A549 (cell line): ENCODE measurements at regions not wholly inside any gene's neighbourhood (a gene's known extent, or its start where the extent isn't known, plus 50 kb on each side); places are given as distances from the start of the nearest gene placed in this dataset.

Experiments used
- ATAC-seq, 2 experiments: fragments of 200-7000 bp in 1 of 2; fragments of >200 bp in 1 of 2; cut with Nextera tagmentation in 1 of 2; cut with Tn5 transposase in 1 of 2; 3 replicates each; pipeline versions ENCODE4 v1.8.0 to v1.9.1; 2018 to 2020; ENCODE audit warnings: mild to moderate bottlenecking in 1 of 2, moderate library complexity in 1 of 2
- CTCF ChIA-PET: fragments of 300-600 bp; sonication (Branson Sonifier 250); formaldehyde crosslinking; extraction: SDS; loops from one replicate; lab custom pipeline; 2021; ENCODE audit warnings: antibody characterized with exemption, inconsistent platforms; lab: Yijun Ruan, JAX
- POLR2A ChIA-PET: fragments of 350-600 bp; formaldehyde crosslinking; extraction: SDS; loops from one replicate; lab custom pipeline; 2021; ENCODE audit warnings: antibody characterized with exemption, inconsistent platforms; lab: Yijun Ruan, JAX
- DNase-seq, 2 experiments: peaks; one replicate each; pipeline versions ENCODE4 v3.0.0 to v3.0.0-alpha.2; 2011 to 2016; ENCODE audit warnings: low read depth in 1 of 2, low spot score in 1 of 2
- FAIRE-seq: peaks from 2 replicates; lab custom pipeline; 2011; peaks lifted over from hg19 to GRCh38; lab: Jason Lieb, UNC
- H3K27ac ChIP-seq, 2 experiments: fragments of >200 bp; sonication (Bioruptor Twin); formaldehyde crosslinking; 3 replicates each; pipeline ENCODE4 v1.5.1; 2016 to 2017
- H3K4me1 ChIP-seq: fragments of >200 bp; sonication (Bioruptor Twin); formaldehyde crosslinking; 3 replicates; pipeline ENCODE4 v1.6.1; 2016
- H3K4me2 ChIP-seq: fragments of >200 bp; sonication (Bioruptor Twin); formaldehyde crosslinking; 3 replicates; pipeline ENCODE4 v1.6.1; 2016
- H3K4me3 ChIP-seq: fragments of >200 bp; sonication (Bioruptor Twin); formaldehyde crosslinking; 3 replicates; pipeline ENCODE4 v1.5.1; 2016
- H3K9me3 ChIP-seq: fragments of >200 bp; sonication (Bioruptor Twin); formaldehyde crosslinking; 3 replicates; pipeline ENCODE4 v1.6.1; 2016
- BCL3 ChIP-seq: fragments of >200 bp; sonication (Bioruptor Twin); formaldehyde crosslinking; IDR thresholded peaks from 3 replicates; pipeline ENCODE4 v1.6.1; 2016
- CBX8 ChIP-seq: fragments of 200-600 bp; sonication (generic); IDR thresholded peaks from 2 replicates; pipeline ENCODE4 v1.6.1; 2016
- CEBPB ChIP-seq, 2 experiments: fragments of >200 bp in 1 of 2; sonication (Bioruptor Twin) in 1 of 2; formaldehyde crosslinking in 1 of 2; IDR thresholded peaks; 2 replicates each; pipeline ENCODE4 v1.6.1; 2012 to 2016
- CHD2 ChIP-seq: fragments of 150-350 bp; IDR thresholded peaks from 2 replicates; pipeline ENCODE4 v1.6.1; 2014; ENCODE audit warnings: low read length; ENCODE audit not compliant: partially characterized antibody
- CHD4 ChIP-seq: fragments of 200-600 bp; sonication (generic); IDR thresholded peaks from 2 replicates; pipeline ENCODE4 v1.6.1; 2016; ENCODE audit warnings: antibody characterized with exemption, mild to moderate bottlenecking, borderline replicate concordance
- E2F6 ChIP-seq: IDR thresholded peaks from 2 replicates; pipeline ENCODE4 v1.6.1; 2012; ENCODE audit warnings: low read depth, borderline replicate concordance
- ELK1 ChIP-seq: fragments of 150-350 bp; IDR thresholded peaks from 2 replicates; pipeline ENCODE4 v1.6.1; 2014; ENCODE audit warnings: low read depth, mild to moderate bottlenecking, low read length
- ESRRA ChIP-seq: fragments of 150-350 bp; IDR thresholded peaks from 2 replicates; pipeline ENCODE4 v1.6.1; 2014; ENCODE audit warnings: mild to moderate bottlenecking, low read length, borderline replicate concordance
- FOXS1 ChIP-seq: fragments of 250-450 bp; sonication (Bioruptor Pico); IDR thresholded peaks from 2 replicates; pipeline ENCODE4 v1.5.0; 2020; ENCODE audit warnings: mild to moderate bottlenecking, moderate library complexity
- GATA3 ChIP-seq: IDR thresholded peaks from 2 replicates; pipeline ENCODE4 v1.6.1; 2012; ENCODE audit warnings: borderline replicate concordance
- HOXA7 ChIP-seq: fragments of 250-450 bp; sonication (Bioruptor Pico); IDR thresholded peaks from 2 replicates; pipeline ENCODE4 v1.5.0; 2020; ENCODE audit warnings: mild to moderate bottlenecking, moderate library complexity
- JUN ChIP-seq, 2 experiments: fragments of >200 bp; sonication (Bioruptor Twin); formaldehyde crosslinking; IDR thresholded peaks; 2 replicates in 1 of 2; 3 replicates in 1 of 2; pipeline ENCODE4 v1.6.1; 2016 to 2017
- KDM1A ChIP-seq: fragments of 200-600 bp; sonication (generic); IDR thresholded peaks from 2 replicates; pipeline ENCODE4 v1.6.1; 2016; ENCODE audit warnings: low read depth, mild to moderate bottlenecking
- MAX ChIP-seq: IDR thresholded peaks from 2 replicates; pipeline ENCODE4 v1.6.1; 2012
- MAZ ChIP-seq: fragments of 150-350 bp; IDR thresholded peaks from 2 replicates; pipeline ENCODE4 v1.6.1; 2014; ENCODE audit warnings: antibody characterized with exemption, low read depth, low read length, borderline replicate concordance
- PHF8 ChIP-seq: fragments of 200-600 bp; sonication (generic); IDR thresholded peaks from 2 replicates; pipeline ENCODE4 v1.6.1; 2016; ENCODE audit warnings: low read depth, mild to moderate bottlenecking, antibody characterized with exemption, moderate library complexity, borderline replicate concordance
- POLR2A ChIP-seq: IDR thresholded peaks from 2 replicates; pipeline ENCODE4 v1.6.1; 2012; ENCODE audit warnings: mild to moderate bottlenecking, low read length
- RAD21 ChIP-seq, 2 experiments: fragments of >200 bp in 1 of 2; sonication (Bioruptor Twin) in 1 of 2; formaldehyde crosslinking in 1 of 2; IDR thresholded peaks in 1 of 2; conservative IDR thresholded peaks in 1 of 2; 2 replicates in 1 of 2; 3 replicates in 1 of 2; pipeline ENCODE4 v1.6.1; 2012 to 2018; ENCODE audit warnings: inconsistent platforms in 1 of 2
- RARB ChIP-seq: fragments of 250-450 bp; sonication (Bioruptor Pico); IDR thresholded peaks from 2 replicates; pipeline ENCODE4 v1.8.0; 2021; ENCODE audit warnings: mild to moderate bottlenecking, moderate library complexity
- RCOR1 ChIP-seq: fragments of 150-350 bp; IDR thresholded peaks from 2 replicates; pipeline ENCODE4 v1.6.1; 2014; ENCODE audit warnings: antibody characterized with exemption, low read length, low read depth
- REST ChIP-seq: fragments of 200-600 bp; sonication (generic); IDR thresholded peaks from 2 replicates; pipeline ENCODE4 v1.6.1; 2016; ENCODE audit warnings: antibody characterized with exemption, mild to moderate bottlenecking, moderate library complexity
- RFX5 ChIP-seq: fragments of 450-650 bp; IDR thresholded peaks from 2 replicates; pipeline ENCODE4 v1.7.1; 2014; ENCODE audit warnings: antibody characterized with exemption, mild to moderate bottlenecking, moderate library complexity
- SREBF2 ChIP-seq: fragments of 450-650 bp; IDR thresholded peaks from 2 replicates; pipeline ENCODE4 v1.6.1; 2014; ENCODE audit warnings: mild to moderate bottlenecking, moderate library complexity
- TP53 ChIP-seq: fragments of 250-450 bp; sonication (Bioruptor Pico); IDR thresholded peaks from 2 replicates; pipeline ENCODE4 v1.5.0; 2021; ENCODE audit warnings: mild to moderate bottlenecking, moderate library complexity
- ZC3H11A ChIP-seq: fragments of 450-650 bp; IDR thresholded peaks from 2 replicates; pipeline ENCODE4 v1.6.1; 2014; ENCODE audit warnings: antibody characterized with exemption, mild to moderate bottlenecking
- WGBS: methylation state at CpG from one replicate; pipeline ENCODE4 v1.1.6; 2017; ENCODE audit errors: missing lambda C conversion rate; 5-methylcytosine and 5-hydroxymethylcytosine counted together

GRCh38 chrX:94435799-94436198 is 761.8 kb downstream of the FAM133A start:
- no peaks in the 10 kb centered on the region for H3K9me3 ChIP-seq
- FAIRE-seq (no peak), DNase-seq (no peak), ATAC-seq (no peak)
- ChIA-PET CTCF (no interaction called here), POLR2A (no interaction called here)
- H3K27ac ChIP-seq = no peak overlapping the region
- no peak for TF ChIP-seq E2F6
- no peak for TF ChIP-seq TP53 (CRISPR knock-in tag)
- no peak for TF ChIP-seq RARB (CRISPR knock-in tag)
- TF ChIP-seq HOXA7 = no peak
- TF ChIP-seq KDM1A = no peak
- no peak for TF ChIP-seq SREBF2
- TF ChIP-seq MAZ = no peak
- TF ChIP-seq GATA3 = no peak
- TF ChIP-seq REST = no peak
- TF ChIP-seq RAD21 (conservative IDR thresholded peaks at IDR 0.05 in 1 of 2, IDR thresholded peaks at IDR 0.05 in 1 of 2) = no peak
- no peak for TF ChIP-seq CHD4
- TF ChIP-seq CBX8 = no peak
- no peak for TF ChIP-seq MAX
- no peak for TF ChIP-seq PHF8
- TF ChIP-seq ZC3H11A = no peak
- TF ChIP-seq BCL3 = no peak
- TF ChIP-seq JUN (IDR thresholded peaks at IDR 0.05) = no peak
- TF ChIP-seq ESRRA = no peak
- H3K4me2 ChIP-seq = no peak overlapping the region
- 34% methylated on average over 4 of the region's 4 CpGs for WGBS
- no peak overlapping the region for H3K4me3 ChIP-seq
- no peaks in the 10 kb centered on the region for H3K4me1 ChIP-seq

GRCh38 chrX:94454159-94454558 is 780.2 kb downstream of the FAM133A start:
- ChIA-PET POLR2A (no interaction called here), CTCF (no interaction called here)
- no peak for DNase-seq
- no peak for ATAC-seq
- peak; percentile 79 for FAIRE-seq
- Histone ChIP-seq H3K4me2 (no peak overlapping the region), H3K9me3 (no peaks in the 10 kb centered on the region; the same call in 2 of the 3 replicates), H3K4me1 (no peaks in the 10 kb centered on the region), H3K4me3 (no peak overlapping the region), H3K27ac (no peak overlapping the region)
- 38% methylated on average over 3 of the region's 3 CpGs for WGBS
- TF ChIP-seq CEBPB (IDR thresholded peaks at IDR 0.05) (no peak), REST (no peak), RFX5 (no peak), CHD2 (no peak), RARB (CRISPR knock-in tag) (no peak), ELK1 (no peak), E2F6 (no peak), ZC3H11A (no peak), TP53 (CRISPR knock-in tag) (no peak), FOXS1 (no peak), POLR2A (no peak), RCOR1 (no peak), GATA3 (no peak)
